ENCODE measurements at regions not wholly inside any gene's neighbourhood (a gene's known extent, or its start where the extent isn't known, plus 50 kb on each side); places are given as distances from the start of the nearest gene placed in this dataset.

GRCh38 chr9:126275386-126276001 is 51.1 kb upstream of the MVB12B start:
- no peak for TF ChIP-seq FOXP2 (optimal IDR thresholded peaks at IDR 0.05; ENCODE audit: borderline replicate concordance, extremely low read depth, extremely low read length, insufficient read depth)
- no peak for TF ChIP-seq SIN3A (IDR thresholded peaks at IDR 0.05; ENCODE audit: borderline replicate concordance, insufficient read depth, low read length)
- no peak for TF ChIP-seq POLR2AphosphoS5 (IDR thresholded peaks at IDR 0.05; ENCODE audit: low read depth, low read length)
- no peak for TF ChIP-seq REST (IDR thresholded peaks at IDR 0.05; ENCODE audit: insufficient read depth in 1 of 2, low read depth in 2 of 2, low read length in 2 of 2)
- no peak for TF ChIP-seq TAF1 (IDR thresholded peaks at IDR 0.05; ENCODE audit: borderline replicate concordance, insufficient read depth, low read length)

- TF ChIP-seq REST (IDR thresholded peaks at IDR 0.05; ENCODE audit: insufficient read depth in 1 of 2, low read depth in 2 of 2, low read length in 2 of 2) (no peak), TAF1 (IDR thresholded peaks at IDR 0.05; ENCODE audit: borderline replicate concordance, insufficient read depth, low read length) (no peak), FOXP2 (optimal IDR thresholded peaks at IDR 0.05; ENCODE audit: borderline replicate concordance, extremely low read depth, extremely low read length, insufficient read depth) (no peak), SIN3A (IDR thresholded peaks at IDR 0.05; ENCODE audit: borderline replicate concordance, insufficient read depth, low read length) (no peak), POLR2AphosphoS5 (IDR thresholded peaks at IDR 0.05; ENCODE audit: low read depth, low read length) (no peak)
These were observed 50.4 kb upstream of the MVB12B start for GRCh38 chr9:126276056-126276728.

Measured in PFSK-1 (cell line).